ENCODE measurements at regions not wholly inside any gene's neighbourhood (a gene's known extent, or its start where the extent isn't known, plus 50 kb on each side); places are given as distances from the start of the nearest gene placed in this dataset.

- no TSS peak for BruUV-seq (replicated peaks)
- Mint-ChIP-seq H3K27me3 (ENCODE audit: unreplicated experiment) (peaks cover 22% of the 10 kb centered on the region), H3K9me3 (ENCODE audit: low read depth, unreplicated experiment) (peaks cover 3% of the 10 kb centered on the region), H3K4me1 (ENCODE audit: low read depth, unreplicated experiment) (no peaks in the 10 kb centered on the region), H3K4me3 (ENCODE audit: low read depth, unreplicated experiment) (no peak overlapping the region), H3K27ac (ENCODE audit: unreplicated experiment) (no peak overlapping the region), H3K36me3 (ENCODE audit: insufficient read depth, unreplicated experiment) (no peaks in the 10 kb centered on the region)
- no peak for DNase-seq
- intact Hi-C loops (cut with micrococcal nuclease; ENCODE audit: unreplicated experiment), result no loop called here
- CTCF ChIA-PET, result no interaction called here
- TF ChIP-seq, protein P1, sequence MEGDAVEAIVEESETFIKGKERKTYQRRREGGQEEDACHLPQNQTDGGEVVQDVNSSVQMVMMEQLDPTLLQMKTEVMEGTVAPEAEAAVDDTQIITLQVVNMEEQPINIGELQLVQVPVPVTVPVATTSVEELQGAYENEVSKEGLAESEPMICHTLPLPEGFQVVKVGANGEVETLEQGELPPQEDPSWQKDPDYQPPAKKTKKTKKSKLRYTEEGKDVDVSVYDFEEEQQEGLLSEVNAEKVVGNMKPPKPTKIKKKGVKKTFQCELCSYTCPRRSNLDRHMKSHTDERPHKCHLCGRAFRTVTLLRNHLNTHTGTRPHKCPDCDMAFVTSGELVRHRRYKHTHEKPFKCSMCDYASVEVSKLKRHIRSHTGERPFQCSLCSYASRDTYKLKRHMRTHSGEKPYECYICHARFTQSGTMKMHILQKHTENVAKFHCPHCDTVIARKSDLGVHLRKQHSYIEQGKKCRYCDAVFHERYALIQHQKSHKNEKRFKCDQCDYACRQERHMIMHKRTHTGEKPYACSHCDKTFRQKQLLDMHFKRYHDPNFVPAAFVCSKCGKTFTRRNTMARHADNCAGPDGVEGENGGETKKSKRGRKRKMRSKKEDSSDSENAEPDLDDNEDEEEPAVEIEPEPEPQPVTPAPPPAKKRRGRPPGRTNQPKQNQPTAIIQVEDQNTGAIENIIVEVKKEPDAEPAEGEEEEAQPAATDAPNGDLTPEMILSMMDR (IDR thresholded peaks at IDR 0.05; ENCODE audit: unreplicated experiment), result no peak
Measured at GRCh38 chr14:22232933-22233332, 356.1 kb downstream of the DAD1 start.

DNA sequence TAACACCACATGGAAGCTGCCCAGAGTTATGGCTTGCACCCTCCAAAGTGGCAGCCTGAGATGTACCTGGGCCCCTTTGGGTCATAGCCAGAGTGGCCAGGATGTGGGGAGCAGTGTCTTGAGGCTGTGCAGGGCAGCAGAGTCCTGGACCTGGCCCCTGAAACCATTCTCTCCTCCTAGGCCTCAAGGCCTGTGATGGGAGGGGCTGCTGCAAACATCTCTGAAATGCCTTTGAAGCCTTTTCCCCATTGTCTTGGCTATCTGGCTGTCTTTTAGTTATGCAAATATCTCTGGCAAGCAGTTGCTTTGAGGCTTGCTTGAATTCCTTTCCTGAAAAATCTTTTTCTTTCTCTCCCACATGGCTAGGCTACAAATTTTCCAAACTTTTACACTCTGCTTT, 356.5 kb downstream of the DAD1 start:
- Mint-ChIP-seq H3K4me1 (ENCODE audit: low read depth, unreplicated experiment) (no peaks in the 10 kb centered on the region), H3K4me3 (ENCODE audit: low read depth, unreplicated experiment) (no peak overlapping the region), H3K27me3 (ENCODE audit: unreplicated experiment) (peaks cover 17% of the 10 kb centered on the region), H3K36me3 (ENCODE audit: insufficient read depth, unreplicated experiment) (no peaks in the 10 kb centered on the region), H3K9me3 (ENCODE audit: low read depth, unreplicated experiment) (peaks cover 3% of the 10 kb centered on the region), H3K27ac (ENCODE audit: unreplicated experiment) (no peak overlapping the region)
- intact Hi-C loops (cut with micrococcal nuclease; ENCODE audit: unreplicated experiment), result no loop called here
- no peak for DNase-seq
- CTCF ChIA-PET, result no interaction called here
- TF ChIP-seq, protein P1 (IDR thresholded peaks at IDR 0.05; ENCODE audit: unreplicated experiment), result no peak
- BruUV-seq (replicated peaks), result no TSS peak

- Mint-ChIP-seq H3K36me3 (ENCODE audit: insufficient read depth, unreplicated experiment) (no peaks in the 10 kb centered on the region), H3K27me3 (ENCODE audit: unreplicated experiment) (peaks cover 3% of the 10 kb centered on the region), H3K27ac (ENCODE audit: unreplicated experiment) (no peak overlapping the region), H3K4me1 (ENCODE audit: low read depth, unreplicated experiment) (no peaks in the 10 kb centered on the region), H3K4me3 (ENCODE audit: low read depth, unreplicated experiment) (no peak overlapping the region), H3K9me3 (ENCODE audit: low read depth, unreplicated experiment) (peaks cover 3% of the 10 kb centered on the region)
- DNase-seq, result no peak
- BruUV-seq (replicated peaks), result no TSS peak
- TF ChIP-seq, protein P1 (IDR thresholded peaks at IDR 0.05; ENCODE audit: unreplicated experiment), result no peak
- intact Hi-C loops (cut with micrococcal nuclease; ENCODE audit: unreplicated experiment), result no loop called here
- CTCF ChIA-PET, result no interaction called here
Measured at GRCh38 chr14:22231018-22231417, 358.0 kb downstream of the DAD1 start.

DNA sequence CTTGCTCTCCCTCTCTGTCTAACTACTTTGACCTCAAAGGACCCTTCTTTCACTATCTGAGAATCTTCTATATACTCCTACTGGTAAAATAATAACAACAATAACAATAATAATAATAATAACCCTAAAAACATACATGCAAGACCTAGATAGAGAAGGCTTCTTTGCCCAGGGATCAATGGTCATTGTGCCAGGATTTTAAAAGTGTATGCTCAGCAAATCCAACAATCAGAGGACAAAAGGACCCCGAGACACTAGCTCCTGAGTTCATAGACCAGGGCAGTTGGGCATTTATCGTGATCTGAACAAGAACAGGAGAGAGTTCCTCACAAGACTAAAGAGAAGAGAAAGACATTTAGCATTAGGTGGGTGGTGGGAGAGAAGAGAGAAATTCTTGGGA, 358.5 kb downstream of the DAD1 start:
- TF ChIP-seq, protein P1 (IDR thresholded peaks at IDR 0.05; ENCODE audit: unreplicated experiment), result no peak
- Mint-ChIP-seq H3K9me3 (ENCODE audit: low read depth, unreplicated experiment) (peaks cover 3% of the 10 kb centered on the region), H3K27me3 (ENCODE audit: unreplicated experiment) (no peaks in the 10 kb centered on the region), H3K4me1 (ENCODE audit: low read depth, unreplicated experiment) (no peaks in the 10 kb centered on the region), H3K27ac (ENCODE audit: unreplicated experiment) (no peak overlapping the region), H3K4me3 (ENCODE audit: low read depth, unreplicated experiment) (no peak overlapping the region), H3K36me3 (ENCODE audit: insufficient read depth, unreplicated experiment) (no peaks in the 10 kb centered on the region)
- intact Hi-C loops (cut with micrococcal nuclease; ENCODE audit: unreplicated experiment), result no loop called here
- CTCF ChIA-PET, result interaction anchor here (0.7 kb wide), 2 partner anchors 59 to 92 kb away, joined by 3 to 4 read pairs; no protein-coding TSS in a partner anchor
- DNase-seq, result no peak
- no TSS peak for BruUV-seq (replicated peaks)

All from Calu3 (cell line).